H9 (cell line): ENCODE measurements at regions not wholly inside any gene's neighbourhood (a gene's known extent, or its start where the extent isn't known, plus 50 kb on each side); places are given as distances from the start of the nearest gene placed in this dataset.

Source experiments
- DNase-seq: peaks from one replicate; pipeline ENCODE4 v3.0.0-alpha.2; 2017
- H2AFZ ChIP-seq: one replicate; pipeline ENCODE4 v1.6.1; 2013; ENCODE audit warnings: mild to moderate bottlenecking, low read length, control low read depth, moderate library complexity
- H2AK5ac ChIP-seq: 2 replicates; pipeline ENCODE4 v1.6.1; 2013; ENCODE audit warnings: low read length, control low read depth, mixed read lengths; ENCODE audit not compliant: insufficient read length
- H2BK120ac ChIP-seq: one replicate; pipeline ENCODE4 v1.6.1; 2013; ENCODE audit warnings: low read depth, mild to moderate bottlenecking, low read length, control low read depth, inconsistent platforms; ENCODE audit not compliant: poor library complexity, severe bottlenecking
- H2BK12ac ChIP-seq: 2 replicates; pipeline ENCODE4 v1.6.1; 2013; ENCODE audit warnings: low read length, control low read depth, mixed read lengths, low read depth; ENCODE audit not compliant: insufficient read length
- H2BK15ac ChIP-seq: 2 replicates; pipeline ENCODE4 v1.6.1; 2013; ENCODE audit warnings: low read depth, low read length, control low read depth
- H2BK20ac ChIP-seq: one replicate; pipeline ENCODE4 v1.6.1; 2013; ENCODE audit warnings: low read depth, mild to moderate bottlenecking, low read length, control low read depth, inconsistent platforms; ENCODE audit not compliant: poor library complexity, severe bottlenecking
- H2BK5ac ChIP-seq: 2 replicates; pipeline ENCODE4 v1.6.1; 2013; ENCODE audit warnings: low read length, control low read depth, mixed read lengths; ENCODE audit not compliant: insufficient read length
- H3K14ac ChIP-seq: 2 replicates; pipeline ENCODE4 v1.6.1; 2013; ENCODE audit warnings: low read length, control low read depth; ENCODE audit not compliant: insufficient read depth
- H3K18ac ChIP-seq: 2 replicates; pipeline ENCODE4 v1.6.1; 2013; ENCODE audit warnings: low read depth, mild to moderate bottlenecking, mixed read lengths, low read length, control low read depth; ENCODE audit not compliant: insufficient read length
- H3K23ac ChIP-seq: 2 replicates; pipeline ENCODE4 v1.6.1; 2013; ENCODE audit warnings: low read length, control low read depth, mixed read lengths, low read depth; ENCODE audit not compliant: insufficient read length
- H3K23me2 ChIP-seq: 2 replicates; pipeline ENCODE4 v1.6.1; 2013; ENCODE audit warnings: low read depth, mild to moderate bottlenecking, mixed read lengths, low read length, control low read depth; ENCODE audit not compliant: insufficient read length, poor library complexity, severe bottlenecking
- H3K27ac ChIP-seq: 2 replicates; pipeline ENCODE4 v1.5.1; 2013; ENCODE audit warnings: low read length, control low read depth, mixed read lengths, low read depth; ENCODE audit not compliant: insufficient read length
- H3K27me3 ChIP-seq: 2 replicates; pipeline ENCODE4 v1.6.1; 2013; ENCODE audit warnings: low read length, control low read depth, inconsistent platforms; ENCODE audit not compliant: insufficient read depth
- H3K4ac ChIP-seq: 2 replicates; pipeline ENCODE4 v1.6.1; 2013; ENCODE audit warnings: low read depth, mild to moderate bottlenecking, control low read depth, inconsistent platforms, low read length, moderate library complexity
- H3K4me1 ChIP-seq: 2 replicates; pipeline ENCODE4 v1.6.1; 2013; ENCODE audit warnings: low read length, control low read depth, inconsistent platforms; ENCODE audit not compliant: insufficient read depth
- H3K4me2 ChIP-seq: 2 replicates; pipeline ENCODE4 v1.6.1; 2013; ENCODE audit warnings: low read length, control low read depth, mixed read lengths; ENCODE audit not compliant: insufficient read length, insufficient read depth
- H3K56ac ChIP-seq: 2 replicates; pipeline ENCODE4 v1.6.1; 2013; ENCODE audit warnings: low read depth, mild to moderate bottlenecking, mixed read lengths, low read length, control low read depth; ENCODE audit not compliant: insufficient read length
- H3K79me1 ChIP-seq: 2 replicates; pipeline ENCODE4 v1.6.1; 2013; ENCODE audit warnings: low read depth, mild to moderate bottlenecking, moderate library complexity, low read length, control low read depth, inconsistent platforms; ENCODE audit not compliant: insufficient read depth, poor library complexity, severe bottlenecking
- H3K79me2 ChIP-seq: 2 replicates; pipeline ENCODE4 v1.6.1; 2013; ENCODE audit warnings: low read length, control low read depth, inconsistent platforms; ENCODE audit not compliant: insufficient read depth
- H3K9ac ChIP-seq: 2 replicates; pipeline ENCODE4 v1.6.1; 2013; ENCODE audit warnings: low read length, control low read depth, mixed read lengths; ENCODE audit not compliant: insufficient read length; ENCODE audit errors: extremely low read depth
- H3K9me3 ChIP-seq: one replicate; pipeline ENCODE4 v1.6.1; 2013; ENCODE audit warnings: low read depth, low read length, inconsistent platforms; ENCODE audit not compliant: control insufficient read depth
- H3T11ph ChIP-seq: one replicate; pipeline ENCODE4 v1.6.1; 2013; ENCODE audit warnings: mild to moderate bottlenecking, low read length, control low read depth, inconsistent platforms
- H4K20me1 ChIP-seq: one replicate; pipeline ENCODE4 v1.6.1; 2013; ENCODE audit not compliant: control insufficient read depth, insufficient read length, insufficient read depth
- H4K5ac ChIP-seq: 2 replicates; pipeline ENCODE4 v1.6.1; 2013; ENCODE audit warnings: low read depth, mild to moderate bottlenecking, mixed read lengths, low read length, control low read depth; ENCODE audit not compliant: insufficient read length
- H4K8ac ChIP-seq: replicated peaks from 2 replicates; pipeline ENCODE4 v1.6.1; 2013; ENCODE audit warnings: low read length, control low read depth, mixed read lengths, low read depth; ENCODE audit not compliant: insufficient read length
- H4K91ac ChIP-seq: 2 replicates; pipeline ENCODE4 v1.6.1; 2013; ENCODE audit warnings: low read depth, mild to moderate bottlenecking, moderate library complexity, mixed read lengths, low read length, control low read depth; ENCODE audit not compliant: insufficient read length
- H3K27ac Mint-ChIP-seq, 3 experiments: 2 replicates in 2 of 3; 3 replicates in 1 of 3; pipeline ENCODE4 v1.8.0; 2020 to 2021; ENCODE audit warnings: mixed read lengths in 3 of 3, mild to moderate bottlenecking in 1 of 3, moderate library complexity in 1 of 3
- H3K27me3 Mint-ChIP-seq: 2 replicates; pipeline ENCODE4 v1.8.0; 2021; ENCODE audit warnings: low read depth, mild to moderate bottlenecking, moderate library complexity, mixed read lengths
- H3K36me3 Mint-ChIP-seq, 3 experiments: 2 replicates in 2 of 3; 3 replicates in 1 of 3; pipeline ENCODE4 v1.8.0; 2020 to 2021; ENCODE audit warnings: low read depth in 3 of 3, mixed read lengths in 3 of 3; ENCODE audit not compliant: insufficient read depth in 1 of 3
- H3K4me1 Mint-ChIP-seq, 2 experiments: 2 replicates each; pipeline ENCODE4 v1.8.0; 2020; ENCODE audit warnings: mixed read lengths in 2 of 2
- H3K4me3 Mint-ChIP-seq, 2 experiments: 2 replicates in 1 of 2; 3 replicates in 1 of 2; pipeline ENCODE4 v1.8.0; 2020 to 2021; ENCODE audit warnings: mild to moderate bottlenecking in 2 of 2, mixed read lengths in 2 of 2, moderate library complexity in 1 of 2
- H3K9me3 Mint-ChIP-seq, 2 experiments: 2 replicates in 1 of 2; 3 replicates in 1 of 2; pipeline ENCODE4 v1.8.0; 2020; ENCODE audit warnings: mild to moderate bottlenecking in 2 of 2, mixed read lengths in 2 of 2, moderate library complexity in 1 of 2
- CTCF ChIP-seq: fragments of 200-600 bp; sonication (generic); conservative IDR thresholded peaks from 3 replicates; pipeline ENCODE4 v1.8.0; 2021; ENCODE audit warnings: antibody characterized with exemption, mild to moderate bottlenecking
- WGBS: extraction: QIAGEN DNeasy Blood & Tissue Kit; methylation state at CpG from one replicate; pipeline ENCODE4 v1.1.7; 2013; ENCODE audit warnings: missing lambda C conversion rate, low lambda C conversion rate, mixed read lengths; ENCODE audit not compliant: insufficient read length; ENCODE audit errors: extremely low coverage; 5-methylcytosine and 5-hydroxymethylcytosine counted together

- H3K56ac ChIP-seq, result no peak overlapping the region
- peaks cover 38% of the 10 kb centered on the region for H3K27me3 Mint-ChIP-seq
Measured at GRCh38 chr4:148883891-148884290, 441.7 kb upstream of the NR3C2 start.

More at GRCh38 chr4:148883891-148884290, 441.7 kb upstream of the NR3C2 start:
- no peak overlapping the region for H4K8ac ChIP-seq
- WGBS, result no CpG with 5 or more reads among the region's 3 CpGs
- no peak overlapping the region for H3K23ac ChIP-seq
- H2BK12ac ChIP-seq, result peak overlapping the region; percentile 50
- no peak overlapping the region for H2BK20ac ChIP-seq
- H3K4me1 ChIP-seq, result peaks cover 4% of the 10 kb centered on the region; the same call in 1 of the 2 replicates
- no peak overlapping the region for H2BK5ac ChIP-seq
- no peaks in the 10 kb centered on the region for H3K27me3 ChIP-seq
- DNase-seq, result no peak
- no peak overlapping the region for H2AK5ac ChIP-seq
- no peak overlapping the region for H3K9ac ChIP-seq
- Mint-ChIP-seq H3K4me3 (no peak overlapping the region), H3K4me1 (peaks cover 47 to 52% of the 10 kb centered on the region in 2 experiments), H3K9me3 (peaks cover 0 to 3% of the 10 kb centered on the region in 2 experiments; a peak in 3 of 5 replicates), H3K27ac (peak overlapping the region in 1 of 3 experiments; percentile 45; a peak in 2 of 7 replicates), H3K36me3 (peaks cover 0 to 11% (median 4%) of the 10 kb centered on the region in 3 experiments; a peak in 4 of 7 replicates)
- no peak overlapping the region for H3K27ac ChIP-seq
- H3K18ac ChIP-seq, result no peak overlapping the region
- no peak overlapping the region for H2BK15ac ChIP-seq
- H3K14ac ChIP-seq, result no peak overlapping the region
- H4K91ac ChIP-seq, result no peak overlapping the region
- no peak overlapping the region for H4K5ac ChIP-seq
- H4K20me1 ChIP-seq, result no peaks in the 10 kb centered on the region
- H3K23me2 ChIP-seq, result no peaks in the 10 kb centered on the region
- H3K4me2 ChIP-seq, result no peak overlapping the region
- no peaks in the 10 kb centered on the region for H3K79me1 ChIP-seq
- no peaks in the 10 kb centered on the region for H3K9me3 ChIP-seq
- no peak for TF ChIP-seq CTCF
- H3K4ac ChIP-seq, result no peak overlapping the region
- H3T11ph ChIP-seq, result no peak overlapping the region
- no peaks in the 10 kb centered on the region for H3K79me2 ChIP-seq
- no peak overlapping the region for H2AFZ ChIP-seq
- H2BK120ac ChIP-seq, result no peak overlapping the region
